ENCODE measurements at regions not wholly inside any gene's neighbourhood (a gene's known extent, or its start where the extent isn't known, plus 50 kb on each side); places are given as distances from the start of the nearest gene placed in this dataset.

- ChIA-PET CTCF (no interaction called here), POLR2A (interaction anchor here in 1 of 2 donors (0.6 kb wide), 1 partner anchor 515 kb away, joined by 5 read pairs; no protein-coding TSS in a partner anchor)
- peaks cover 0 to 4% of the 10 kb centered on the region in 2 experiments for H3K4me1 ChIP-seq (ENCODE audit: control insufficient read depth in 1 of 2, extremely low read depth in 1 of 2, insufficient read depth in 2 of 2, low read length in 2 of 2)
- Mint-ChIP-seq H3K4me1 (peaks cover 0 to 4% (median 0%) of the 10 kb centered on the region in 3 donors), H3K27me3 (no peaks in the 10 kb centered on the region), H3K27ac (no peak overlapping the region), H3K9me3 (peaks cover 0 to 4% (median 0%) of the 10 kb centered on the region in 3 donors), H3K36me3 (no peaks in the 10 kb centered on the region), H3K4me3 (no peak overlapping the region)
- WGBS (ENCODE audit: insufficient coverage) = no CpG with 5 or more reads among the region's 3 CpGs
- ATAC-seq (replicated peaks in 1 of 4) (no peak), DNase-seq (no peak)
- peaks cover 0 to 3% of the 10 kb centered on the region in 2 experiments for H3K27me3 ChIP-seq (replicated peaks in 1 of 2; ENCODE audit: control insufficient read depth in 2 of 2, extremely low read depth in 1 of 2, insufficient read depth in 2 of 2, low read length in 1 of 2)
- H3K27ac ChIP-seq (ENCODE audit: low read length) = no peak overlapping the region
- no peaks in the 10 kb centered on the region for H3K9me3 ChIP-seq
- no peak overlapping the region for H3K4me3 ChIP-seq (ENCODE audit: control insufficient read depth in 1 of 2, extremely low read depth in 1 of 2, low read length in 1 of 2)
- no peaks in the 10 kb centered on the region for H3K36me3 ChIP-seq (ENCODE audit: control insufficient read depth in 2 of 2, extremely low read depth in 1 of 2, insufficient read depth in 1 of 2, low read length in 1 of 2)
These were observed 58.7 kb upstream of the ANKRD55 start for GRCh38 chr5:56291661-56292374.

- Mint-ChIP-seq H3K27ac (no peak overlapping the region), H3K36me3 (no peaks in the 10 kb centered on the region), H3K27me3 (no peaks in the 10 kb centered on the region), H3K4me3 (no peak overlapping the region), H3K9me3 (peaks cover 0 to 4% (median 0%) of the 10 kb centered on the region in 3 donors), H3K4me1 (peaks cover 0 to 4% (median 0%) of the 10 kb centered on the region in 3 donors)
- Histone ChIP-seq H3K9me3 (no peaks in the 10 kb centered on the region), H3K36me3 (ENCODE audit: control insufficient read depth in 2 of 2, extremely low read depth in 1 of 2, insufficient read depth in 1 of 2, low read length in 1 of 2) (no peaks in the 10 kb centered on the region), H3K27ac (ENCODE audit: low read length) (no peak overlapping the region), H3K27me3 (replicated peaks in 1 of 2; ENCODE audit: control insufficient read depth in 2 of 2, extremely low read depth in 1 of 2, insufficient read depth in 2 of 2, low read length in 1 of 2) (peaks cover 0 to 3% of the 10 kb centered on the region in 2 experiments), H3K4me3 (ENCODE audit: control insufficient read depth in 1 of 2, extremely low read depth in 1 of 2, low read length in 1 of 2) (no peak overlapping the region), H3K4me1 (ENCODE audit: control insufficient read depth in 1 of 2, extremely low read depth in 1 of 2, insufficient read depth in 2 of 2, low read length in 2 of 2) (peaks cover 0 to 4% of the 10 kb centered on the region in 2 experiments)
- no CpG with 5 or more reads among the region's 1 CpG for WGBS (ENCODE audit: insufficient coverage)
- DNase-seq (no peak), ATAC-seq (replicated peaks in 1 of 4) (no peak)
- POLR2A ChIA-PET = interaction anchor here in 1 of 2 donors (0.6 kb wide), 1 partner anchor 516 kb away, joined by 5 read pairs; no protein-coding TSS in a partner anchor
- CTCF ChIA-PET = no interaction called here
These were observed 58.0 kb upstream of the ANKRD55 start for GRCh38 chr5:56291079-56291643.

GRCh38 chr5:56290378-56291078, 57.4 kb upstream of the ANKRD55 start:
- CTCF ChIA-PET = no interaction called here

GRCh38 chr5:56289602-56289987, 56.5 kb upstream of the ANKRD55 start:
- Mint-ChIP-seq H3K27ac (no peak overlapping the region), H3K27me3 (no peaks in the 10 kb centered on the region), H3K4me3 (no peak overlapping the region), H3K9me3 (peaks cover 0 to 4% (median 0%) of the 10 kb centered on the region in 3 donors), H3K4me1 (peaks cover 0 to 4% (median 0%) of the 10 kb centered on the region in 3 donors), H3K36me3 (no peaks in the 10 kb centered on the region)
- ATAC-seq (replicated peaks in 1 of 4) (no peak), DNase-seq (no peak)
- Histone ChIP-seq H3K36me3 (ENCODE audit: control insufficient read depth in 2 of 2, extremely low read depth in 1 of 2, insufficient read depth in 1 of 2, low read length in 1 of 2) (no peaks in the 10 kb centered on the region), H3K4me3 (ENCODE audit: control insufficient read depth in 1 of 2, extremely low read depth in 1 of 2, low read length in 1 of 2) (no peak overlapping the region), H3K27me3 (replicated peaks in 1 of 2; ENCODE audit: control insufficient read depth in 2 of 2, extremely low read depth in 1 of 2, insufficient read depth in 2 of 2, low read length in 1 of 2) (peaks cover 0 to 3% of the 10 kb centered on the region in 2 experiments), H3K9me3 (no peaks in the 10 kb centered on the region), H3K4me1 (ENCODE audit: control insufficient read depth in 1 of 2, extremely low read depth in 1 of 2, insufficient read depth in 2 of 2, low read length in 2 of 2) (peaks cover 0 to 4% of the 10 kb centered on the region in 2 experiments), H3K27ac (ENCODE audit: low read length) (no peak overlapping the region)
- ChIA-PET POLR2A (interaction anchor here in 1 of 2 donors (0.6 kb wide), 1 partner anchor 49 kb away, joined by 3 read pairs; no protein-coding TSS in a partner anchor), CTCF (no interaction called here)

More at GRCh38 chr5:56290378-56291078, 57.4 kb upstream of the ANKRD55 start:
- H3K9me3 Mint-ChIP-seq = peaks cover 0 to 4% (median 0%) of the 10 kb centered on the region in 3 donors
- H3K4me3 ChIP-seq (ENCODE audit: control insufficient read depth in 1 of 2, extremely low read depth in 1 of 2, low read length in 1 of 2) = no peak overlapping the region
- no CpG with 5 or more reads among the region's 4 CpGs for WGBS (ENCODE audit: insufficient coverage)
- no peak overlapping the region for H3K27ac ChIP-seq (ENCODE audit: low read length)
- no peaks in the 10 kb centered on the region for H3K9me3 ChIP-seq
- no peak for DNase-seq
- POLR2A ChIA-PET = no interaction called here
- peaks cover 0 to 4% (median 0%) of the 10 kb centered on the region in 3 donors for H3K4me1 Mint-ChIP-seq
- H3K27ac Mint-ChIP-seq = no peak overlapping the region
- peaks cover 0 to 3% of the 10 kb centered on the region in 2 experiments for H3K27me3 ChIP-seq (replicated peaks in 1 of 2; ENCODE audit: control insufficient read depth in 2 of 2, extremely low read depth in 1 of 2, insufficient read depth in 2 of 2, low read length in 1 of 2)
- H3K36me3 Mint-ChIP-seq = no peaks in the 10 kb centered on the region
- no peaks in the 10 kb centered on the region for H3K27me3 Mint-ChIP-seq
- no peak overlapping the region for H3K4me3 Mint-ChIP-seq
- peaks cover 0 to 4% of the 10 kb centered on the region in 2 experiments for H3K4me1 ChIP-seq (ENCODE audit: control insufficient read depth in 1 of 2, extremely low read depth in 1 of 2, insufficient read depth in 2 of 2, low read length in 2 of 2)
- H3K36me3 ChIP-seq (ENCODE audit: control insufficient read depth in 2 of 2, extremely low read depth in 1 of 2, insufficient read depth in 1 of 2, low read length in 1 of 2) = no peaks in the 10 kb centered on the region
- no peak for ATAC-seq (replicated peaks in 1 of 4)

GRCh38 chr5:56288873-56289601, 55.9 kb upstream of the ANKRD55 start:
- Histone ChIP-seq H3K9me3 (no peaks in the 10 kb centered on the region), H3K36me3 (ENCODE audit: control insufficient read depth in 2 of 2, extremely low read depth in 1 of 2, insufficient read depth in 1 of 2, low read length in 1 of 2) (no peaks in the 10 kb centered on the region), H3K4me3 (ENCODE audit: control insufficient read depth in 1 of 2, extremely low read depth in 1 of 2, low read length in 1 of 2) (no peak overlapping the region), H3K27me3 (replicated peaks in 1 of 2; ENCODE audit: control insufficient read depth in 2 of 2, extremely low read depth in 1 of 2, insufficient read depth in 2 of 2, low read length in 1 of 2) (peaks cover 0 to 3% of the 10 kb centered on the region in 2 experiments), H3K4me1 (ENCODE audit: control insufficient read depth in 1 of 2, extremely low read depth in 1 of 2, insufficient read depth in 2 of 2, low read length in 2 of 2) (peaks cover 0 to 4% of the 10 kb centered on the region in 2 experiments), H3K27ac (ENCODE audit: low read length) (no peak overlapping the region)
- ChIA-PET POLR2A (no interaction called here), CTCF (no interaction called here)
- Mint-ChIP-seq H3K4me3 (no peak overlapping the region), H3K27me3 (no peaks in the 10 kb centered on the region), H3K36me3 (no peaks in the 10 kb centered on the region), H3K27ac (no peak overlapping the region), H3K9me3 (peaks cover 0 to 4% (median 0%) of the 10 kb centered on the region in 3 donors), H3K4me1 (peaks cover 0 to 4% (median 0%) of the 10 kb centered on the region in 3 donors)
- 100% methylated on average over 2 of the region's 4 CpGs for WGBS (ENCODE audit: insufficient coverage)
- ATAC-seq (replicated peaks in 1 of 4) (no peak), DNase-seq (no peak)
